Hematopoietic multipotent progenitor cell (in vitro differentiated cells): ENCODE measurements at regions not wholly inside any gene's neighbourhood (a gene's known extent, or its start where the extent isn't known, plus 50 kb on each side); places are given as distances from the start of the nearest gene placed in this dataset. TPM values are rescaled to one million over a fixed set of nuclear protein-coding genes. Genes with fewer than 3 reads are reported as not detected.

Source experiments
- DNase-seq, 3 donors: peaks; one replicate each; pipeline ENCODE4 v3.0.0-alpha.2; 2011 to 2015; ENCODE audit warnings: low read depth in 2 of 3, low spot score in 2 of 3
- small RNA-seq: library from RNA; depleted of rRNA; stranded (forward); fragments of <200 nt; gene quantifications from one replicate; pipeline ENCODE3, GENCODE V24; 2012

DNA sequence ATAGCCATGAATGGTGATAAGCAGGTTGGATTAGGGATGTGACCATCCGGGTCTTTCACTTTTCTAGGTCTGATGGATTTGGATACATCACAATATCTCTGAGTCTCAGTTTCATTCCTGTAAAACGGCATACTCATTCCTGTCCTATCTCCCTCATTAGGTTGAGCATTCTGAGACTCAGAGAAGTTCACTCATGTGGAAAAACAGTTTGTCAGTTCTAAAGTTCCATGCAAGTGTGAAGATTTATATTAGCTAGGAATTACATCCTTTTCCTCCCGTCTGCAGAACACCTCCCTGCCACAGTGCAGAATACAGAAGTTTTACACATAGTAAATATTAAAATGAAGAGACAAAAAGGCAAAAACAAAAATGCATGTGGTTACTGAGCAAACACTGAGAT is 94.2 kb upstream of the SLC25A13 start:
- DNase-seq: no peak

DNA sequence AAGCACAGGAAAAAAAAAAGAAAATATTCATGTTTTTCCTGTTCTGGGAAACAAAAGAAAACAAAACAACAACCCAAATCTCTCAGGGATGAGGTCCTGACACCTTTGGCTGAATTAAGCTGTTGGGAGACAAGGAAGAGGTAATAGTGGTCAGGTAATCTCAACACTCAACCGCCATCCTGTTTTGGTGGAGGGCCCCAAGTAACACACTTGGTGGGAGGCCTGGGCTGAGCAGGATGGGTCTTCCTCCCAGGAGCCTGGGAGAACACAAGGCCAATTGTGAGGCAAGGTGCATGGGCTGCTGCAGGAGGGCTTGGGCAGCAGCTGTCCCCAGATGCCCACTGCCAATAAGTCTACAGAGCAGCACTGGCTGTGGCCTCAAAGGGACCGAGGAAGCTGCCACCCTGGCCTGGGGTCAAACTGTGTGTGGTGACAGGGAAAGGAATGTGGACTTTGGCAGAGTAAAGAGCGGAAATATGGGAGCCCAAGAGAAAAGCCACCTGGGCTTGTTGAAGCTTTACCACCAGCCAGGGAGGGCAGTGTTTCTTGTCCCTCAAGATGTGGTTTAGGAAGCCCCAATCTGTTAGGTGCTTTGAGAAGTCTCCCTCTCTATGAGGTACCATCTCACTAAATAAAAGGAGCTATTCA is 93.5 kb upstream of the SLC25A13 start:
- DNase-seq: no peak

- DNase-seq: peak in 2 of 3 donors; percentile 35 to 76
Measured at GRCh38 chr7:96414931-96415292, 93.0 kb upstream of the SLC25A13 start.

DNA sequence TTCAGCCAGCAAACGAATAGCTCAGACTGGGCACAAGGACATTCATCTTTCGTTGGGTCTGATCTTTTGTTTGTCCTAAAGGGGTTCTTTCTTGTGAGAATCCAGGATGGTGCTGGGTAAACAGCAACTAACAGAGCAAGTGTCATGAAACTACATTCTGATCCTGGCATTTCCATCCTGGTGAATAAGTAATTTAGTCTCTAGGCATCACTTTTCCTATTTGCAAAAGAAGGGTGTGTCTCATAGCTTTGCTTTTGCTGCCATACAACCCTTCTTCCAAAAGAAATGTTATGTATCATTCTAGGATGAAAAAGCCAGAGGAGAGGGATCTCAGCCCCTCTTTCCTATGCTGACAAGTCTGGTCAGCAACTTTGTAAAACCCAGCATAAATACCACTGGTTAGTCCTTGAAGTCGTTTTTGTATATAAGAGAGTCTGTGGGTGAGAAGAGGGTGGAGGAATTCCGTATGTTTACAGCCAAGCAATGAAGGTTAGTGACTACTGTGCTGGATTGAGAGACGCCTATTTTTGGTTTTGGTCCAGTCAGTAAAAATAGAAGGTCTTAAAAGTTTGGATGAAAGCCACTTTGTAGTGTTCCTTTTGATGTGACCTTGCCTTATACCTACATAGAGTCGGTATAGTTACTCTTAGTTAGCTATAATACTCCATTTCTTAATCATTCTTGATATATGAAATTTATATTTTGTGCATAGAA is 88.4 kb upstream of the SLC25A13 start:
- no peak for DNase-seq

DNA sequence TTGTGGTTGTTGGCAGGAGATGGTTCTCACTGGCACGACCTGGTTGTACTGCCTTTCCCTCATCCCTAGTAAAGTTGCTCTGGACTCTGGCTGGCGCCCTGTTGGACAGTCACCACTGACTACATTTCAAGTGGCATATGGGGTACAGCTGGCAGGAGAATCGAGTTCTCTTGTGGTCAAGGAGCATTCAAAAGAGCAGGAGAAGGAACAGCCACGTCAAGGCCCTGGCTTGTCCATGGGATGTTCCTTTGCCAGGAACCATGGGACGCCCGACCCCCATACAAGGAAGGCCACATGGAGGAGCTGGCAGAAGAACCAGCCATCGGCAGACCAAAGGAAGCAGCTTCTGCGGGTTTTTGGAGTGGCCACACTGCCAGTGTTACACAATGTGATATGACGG is 87.0 kb upstream of the SLC25A13 start:
- DNase-seq: no peak

DNA sequence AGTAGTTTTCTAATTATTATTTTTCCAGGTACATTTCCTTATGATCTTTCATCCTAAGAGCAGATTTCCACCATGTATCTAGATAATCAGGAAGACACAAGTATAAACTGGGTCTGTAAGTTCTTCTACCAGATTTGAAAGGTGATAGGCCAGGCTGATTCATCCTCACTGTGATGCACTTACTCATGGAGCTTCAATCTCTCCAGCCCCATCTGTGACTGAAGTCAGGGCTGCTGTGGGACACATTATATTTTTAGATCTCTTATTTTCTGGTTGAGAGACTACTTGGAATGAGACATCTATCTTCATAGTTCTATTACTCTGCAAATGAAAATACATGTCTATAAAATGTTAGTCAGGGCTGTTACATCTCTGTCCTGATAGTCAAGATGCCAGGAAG is 85.5 kb upstream of the SLC25A13 start:
- DNase-seq: no peak

DNA sequence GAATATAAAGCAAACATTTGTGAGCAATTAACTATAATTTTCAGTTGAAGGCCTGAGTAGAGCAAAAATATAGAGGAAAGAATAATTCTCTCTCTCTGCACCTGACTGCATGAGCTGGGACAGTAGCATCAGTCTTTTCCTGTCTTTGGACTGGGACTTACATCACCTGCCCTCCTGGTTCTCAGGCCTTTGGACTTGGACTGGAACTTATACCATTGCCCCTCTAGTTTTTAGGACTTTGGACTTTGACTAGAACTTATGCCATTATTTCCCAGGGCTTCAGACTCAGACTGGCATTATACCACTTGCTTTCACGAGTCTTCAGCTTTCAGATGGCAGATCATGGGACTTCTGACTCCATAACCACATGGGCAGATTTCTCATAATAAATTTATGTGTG is 81.0 kb upstream of the SLC25A13 start:
- DNase-seq: no peak

DNA sequence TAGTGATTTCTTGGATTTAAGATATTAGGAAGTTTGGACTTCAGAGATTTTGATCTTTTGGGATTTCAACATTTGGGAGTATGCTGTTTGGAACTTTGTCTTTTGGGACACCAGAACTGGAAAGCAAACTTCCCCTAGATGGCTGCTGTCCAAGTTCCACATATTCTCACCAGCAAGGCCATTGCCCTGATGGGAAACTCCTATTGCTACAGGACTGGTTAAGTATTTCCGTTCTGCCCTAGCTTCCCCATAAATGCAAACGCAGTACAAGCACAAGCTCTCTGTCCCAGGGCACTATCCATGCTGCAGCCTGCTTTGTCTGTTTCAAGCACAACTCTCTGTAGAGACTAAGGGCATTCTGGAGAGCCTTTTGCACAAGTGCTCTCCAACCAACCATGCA is 79.3 kb upstream of the SLC25A13 start:
- no peak for DNase-seq

DNA sequence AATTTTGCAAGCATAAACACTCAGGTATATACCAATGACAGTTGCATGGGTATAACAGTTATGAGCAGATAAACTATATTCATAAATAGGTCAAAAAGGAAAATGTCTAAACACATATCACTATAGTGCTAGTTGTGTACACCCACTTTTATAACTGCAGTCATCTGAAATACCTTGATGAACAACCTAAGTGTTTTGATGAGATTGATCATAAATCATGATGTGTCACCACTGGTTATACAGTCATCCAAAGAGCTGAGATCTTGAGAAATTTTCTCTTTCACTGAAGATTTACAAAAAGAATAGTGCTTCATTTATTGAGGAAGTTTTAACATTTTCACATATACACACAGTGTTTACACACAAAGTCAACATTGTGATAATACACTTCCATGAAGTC is 78.6 kb upstream of the SLC25A13 start:
- DNase-seq: no peak

GRCh38 chr7:96400001-96400400 is 78.1 kb upstream of the SLC25A13 start:
- no peak for DNase-seq

GRCh38 chr7:96397936-96398598 is 76.2 kb upstream of the SLC25A13 start:
- DNase-seq: no peak

GRCh38 chr7:96388620-96389383 is 66.9 kb upstream of the SLC25A13 start:
- no peak for DNase-seq

GRCh38 chr7:96388166-96388565 is 66.3 kb upstream of the SLC25A13 start:
- DNase-seq: no peak

DNA sequence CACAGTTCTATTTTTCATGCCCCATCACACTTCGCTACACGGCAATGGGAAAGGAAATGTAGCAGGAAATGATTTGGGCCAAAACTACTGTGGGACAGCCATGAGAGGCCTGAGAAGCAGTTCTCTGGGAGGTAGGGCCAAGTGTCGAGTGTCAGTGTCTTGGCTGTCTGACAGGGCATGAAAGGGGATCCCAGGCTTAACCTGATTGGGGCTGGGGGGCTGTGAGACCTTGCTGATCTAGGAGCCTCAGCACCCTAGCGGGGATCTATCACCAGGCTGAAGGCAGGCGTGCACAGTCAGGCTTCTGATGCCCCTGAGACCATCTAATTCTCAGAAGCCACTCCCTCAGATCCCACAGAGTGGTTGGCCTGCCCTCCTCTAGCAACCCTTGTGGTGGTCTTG is 58.2 kb upstream of the SLC25A13 start:
- no peak for DNase-seq

- DNase-seq: no peak
Measured at GRCh38 chr7:96377399-96377798, 55.5 kb upstream of the SLC25A13 start.

Small RNA genes in the stretch of these regions (small RNA-seq; reads per million reads assigned to genes)
- not detected for gene RNU7-188P
